Effector memory CD8-positive, alpha-beta T cell (primary cell): ENCODE measurements at regions not wholly inside any gene's neighbourhood (a gene's known extent, or its start where the extent isn't known, plus 50 kb on each side); places are given as distances from the start of the nearest gene placed in this dataset.
"Not testable (repeated sequence)": the region's sequence is repeated elsewhere in the genome, so short reads cannot be mapped to it uniquely, and the experiment has no call there.

Experiments
- ATAC-seq: fragments of 150-1000 bp; cut with Tn5 transposase; replicated peaks from 2 replicates; pipeline ENCODE4 v1.10.0; 2021; ENCODE audit warnings: mild to moderate bottlenecking, moderate library complexity
- DNase-seq, 3 experiments: peaks; one replicate each; pipeline ENCODE4 v3.0.0; 2021
- H3K27ac Mint-ChIP-seq, 2 donors: one replicate each; pipeline ENCODE4 v1.8.0; 2022; ENCODE audit warnings: mild to moderate bottlenecking in 2 of 2, mixed read lengths in 2 of 2, moderate library complexity in 2 of 2
- H3K27me3 Mint-ChIP-seq, 2 donors: one replicate each; pipeline ENCODE4 v1.8.0; 2022; ENCODE audit warnings: mixed read lengths in 2 of 2
- H3K36me3 Mint-ChIP-seq: one replicate; pipeline ENCODE4 v1.8.0; 2022; ENCODE audit warnings: mild to moderate bottlenecking, moderate library complexity, mixed read lengths; ENCODE audit not compliant: insufficient read depth
- H3K4me1 Mint-ChIP-seq, 2 donors: one replicate each; pipeline ENCODE4 v1.8.0; 2022; ENCODE audit warnings: low read depth in 2 of 2, mixed read lengths in 2 of 2
- H3K4me3 Mint-ChIP-seq, 2 donors: one replicate each; pipeline ENCODE4 v1.8.0; 2022; ENCODE audit warnings: mild to moderate bottlenecking in 2 of 2, mixed read lengths in 2 of 2, moderate library complexity in 2 of 2
- H3K9me3 Mint-ChIP-seq, 2 donors: one replicate each; pipeline ENCODE4 v1.8.0; 2022; ENCODE audit warnings: mixed read lengths in 2 of 2

- DNase-seq (no peak), ATAC-seq (no peak)
- Mint-ChIP-seq H3K4me1 (no peaks in the 10 kb centered on the region), H3K9me3 (peaks cover 0 to 7% of the 10 kb centered on the region in 2 donors), H3K36me3 (no peaks in the 10 kb centered on the region), H3K4me3 (no peak overlapping the region), H3K27me3 (peaks cover 0 to 6% of the 10 kb centered on the region in 2 donors), H3K27ac (no peak overlapping the region)
These were observed 745.7 kb downstream of the FAM181B start for GRCh38 chr11:81987829-81988472.

- Mint-ChIP-seq H3K27me3 (peaks cover 0 to 6% of the 10 kb centered on the region in 2 donors), H3K9me3 (peaks cover 0 to 7% of the 10 kb centered on the region in 2 donors), H3K36me3 (no peaks in the 10 kb centered on the region), H3K4me1 (no peaks in the 10 kb centered on the region), H3K27ac (no peak overlapping the region), H3K4me3 (no peak overlapping the region)
- no peak for ATAC-seq
- no peak for DNase-seq
These were observed 747.0 kb downstream of the FAM181B start for GRCh38 chr11:81986556-81987161.

- Mint-ChIP-seq H3K4me1 (no peaks in the 10 kb centered on the region), H3K4me3 (no peak overlapping the region), H3K9me3 (peaks cover 0 to 8% of the 10 kb centered on the region in 2 donors), H3K27me3 (no peaks in the 10 kb centered on the region), H3K27ac (no peak overlapping the region), H3K36me3 (no peaks in the 10 kb centered on the region)
- ATAC-seq (no peak), DNase-seq (no peak)
These were observed 754.2 kb downstream of the FAM181B start for GRCh38 chr11:81979448-81979847.

- no peaks in the 10 kb centered on the region for H3K4me1 Mint-ChIP-seq
- no peak for ATAC-seq
These were observed 758.3 kb downstream of the FAM181B start for GRCh38 chr11:81975261-81975900.

GRCh38 chr11:81970886-81971285 is 762.8 kb downstream of the FAM181B start:
- Mint-ChIP-seq H3K4me1 (no peaks in the 10 kb centered on the region), H3K27me3 (no peaks in the 10 kb centered on the region), H3K9me3 (no peaks in the 10 kb centered on the region), H3K36me3 (no peaks in the 10 kb centered on the region), H3K27ac (no peak overlapping the region), H3K4me3 (no peak overlapping the region)
- ATAC-seq (no peak), DNase-seq (no peak)

More at GRCh38 chr11:81975261-81975900, 758.3 kb downstream of the FAM181B start:
- DNase-seq: no peak
- Mint-ChIP-seq H3K27ac (no peak overlapping the region), H3K36me3 (no peaks in the 10 kb centered on the region), H3K4me3 (no peak overlapping the region), H3K27me3 (no peaks in the 10 kb centered on the region), H3K9me3 (peaks cover 0 to 7% of the 10 kb centered on the region in 2 donors)

GRCh38 chr11:81967242-81967641 is 766.4 kb downstream of the FAM181B start:
- ATAC-seq (no peak), DNase-seq (no peak)
- Mint-ChIP-seq H3K4me3 (no peak overlapping the region), H3K27ac (no peak overlapping the region), H3K36me3 (no peaks in the 10 kb centered on the region), H3K27me3 (no peaks in the 10 kb centered on the region), H3K9me3 (no peaks in the 10 kb centered on the region), H3K4me1 (peaks cover 0 to 7% of the 10 kb centered on the region in 2 donors)

- Mint-ChIP-seq H3K36me3 (no peaks in the 10 kb centered on the region), H3K27ac (no peak overlapping the region), H3K4me3 (no peak overlapping the region), H3K4me1 (peaks cover 0 to 7% of the 10 kb centered on the region in 2 donors), H3K9me3 (no peaks in the 10 kb centered on the region), H3K27me3 (no peaks in the 10 kb centered on the region)
- no peak for ATAC-seq
- no peak for DNase-seq
These were observed 767.3 kb downstream of the FAM181B start for GRCh38 chr11:81966340-81966739.

- ATAC-seq (no peak), DNase-seq (no peak)
- peak overlapping the region in 1 of 2 donors; percentile 39 for H3K4me3 Mint-ChIP-seq
- H3K36me3 Mint-ChIP-seq: no peaks in the 10 kb centered on the region
- H3K27ac Mint-ChIP-seq: peak overlapping the region in 1 of 2 donors; percentile 59
- no peaks in the 10 kb centered on the region for H3K27me3 Mint-ChIP-seq
- no peaks in the 10 kb centered on the region for H3K9me3 Mint-ChIP-seq
- peaks cover 3 to 11% of the 10 kb centered on the region in 2 donors for H3K4me1 Mint-ChIP-seq
These were observed 770.6 kb downstream of the FAM181B start for GRCh38 chr11:81963018-81963417.

GRCh38 chr11:81960443-81960842 is 773.2 kb downstream of the FAM181B start:
- ATAC-seq (no peak), DNase-seq (no peak)
- Mint-ChIP-seq H3K27ac (no peak overlapping the region), H3K9me3 (no peaks in the 10 kb centered on the region), H3K4me1 (peaks cover 3 to 15% of the 10 kb centered on the region in 2 donors), H3K36me3 (no peaks in the 10 kb centered on the region), H3K27me3 (no peaks in the 10 kb centered on the region), H3K4me3 (no peak overlapping the region)

- Mint-ChIP-seq H3K27me3 (no peaks in the 10 kb centered on the region), H3K4me3 (no peak overlapping the region), H3K9me3 (no peaks in the 10 kb centered on the region), H3K4me1 (peaks cover 3 to 15% of the 10 kb centered on the region in 2 donors), H3K36me3 (no peaks in the 10 kb centered on the region), H3K27ac (no peak overlapping the region)
- ATAC-seq: no peak
- DNase-seq: no peak
These were observed 774.3 kb downstream of the FAM181B start for GRCh38 chr11:81959341-81959740.

GRCh38 chr11:81954301-81954700 is 779.4 kb downstream of the FAM181B start:
- H3K4me1 Mint-ChIP-seq, H3K9me3 Mint-ChIP-seq, ATAC-seq, H3K36me3 Mint-ChIP-seq, H3K27me3 Mint-ChIP-seq, H3K4me3 Mint-ChIP-seq, H3K27ac Mint-ChIP-seq, DNase-seq: not testable (repeated sequence)

GRCh38 chr11:81946831-81947230 is 786.8 kb downstream of the FAM181B start:
- DNase-seq: no peak
- Mint-ChIP-seq H3K27me3 (no peaks in the 10 kb centered on the region), H3K4me3 (no peak overlapping the region), H3K36me3 (no peaks in the 10 kb centered on the region), H3K4me1 (peaks cover 0 to 3% of the 10 kb centered on the region in 2 donors), H3K27ac (no peak overlapping the region), H3K9me3 (no peaks in the 10 kb centered on the region)
- no peak for ATAC-seq

GRCh38 chr11:81942646-81943045 is 791.0 kb downstream of the FAM181B start:
- H3K4me3 Mint-ChIP-seq: no peak overlapping the region
- no peak overlapping the region for H3K27ac Mint-ChIP-seq
- H3K27me3 Mint-ChIP-seq: no peaks in the 10 kb centered on the region
- H3K4me1 Mint-ChIP-seq: no peaks in the 10 kb centered on the region
- no peaks in the 10 kb centered on the region for H3K9me3 Mint-ChIP-seq
- no peak for ATAC-seq
- H3K36me3 Mint-ChIP-seq: no peaks in the 10 kb centered on the region
- DNase-seq: no peak

- no peaks in the 10 kb centered on the region for H3K9me3 Mint-ChIP-seq
- no peak overlapping the region for H3K27ac Mint-ChIP-seq
- no peak overlapping the region for H3K4me3 Mint-ChIP-seq
- H3K4me1 Mint-ChIP-seq: no peaks in the 10 kb centered on the region
- DNase-seq (no peak), ATAC-seq (no peak)
- no peaks in the 10 kb centered on the region for H3K36me3 Mint-ChIP-seq
- no peaks in the 10 kb centered on the region for H3K27me3 Mint-ChIP-seq
These were observed 791.7 kb downstream of the FAM181B start for GRCh38 chr11:81941998-81942397.
